K562 (cell line): ENCODE measurements at regions not wholly inside any gene's neighbourhood (a gene's known extent, or its start where the extent isn't known, plus 50 kb on each side); places are given as distances from the start of the nearest gene placed in this dataset.

Experiments
- ATAC-seq: fragments of 200-7000 bp; cut with Tn5 transposase; 3 replicates; pipeline ENCODE4 v1.9.1; 2020; ENCODE audit warnings: moderate library complexity
- BruUV-seq: library from RNA; stranded (reverse); fragments of 400-500 nt; replicated peaks from 2 replicates; lab custom pipeline; 2021; lab: Mats Ljungman, UMichigan
- CTCF ChIA-PET: fragments of 300-600 bp; formaldehyde crosslinking; extraction: SDS; loops from one replicate; lab custom pipeline; 2021; ENCODE audit warnings: low intra/inter-chr PET ratio; lab: Yijun Ruan, JAX
- POLR2A ChIA-PET: fragments of 300-600, 350-650 bp; sonication (Branson Sonifier 250); formaldehyde crosslinking; extraction: SDS; loops from one replicate; lab custom pipeline; 2021; ENCODE audit warnings: antibody characterized with exemption, inconsistent platforms; lab: Yijun Ruan, JAX
- DNase-seq, 4 experiments: peaks; one replicate each; pipeline versions ENCODE4 v3.0.0 to v3.0.0-alpha.2; 2011 to 2018; ENCODE audit warnings: low spot score in 3 of 4, mixed read lengths in 3 of 4; ENCODE audit errors: extremely low read depth in 1 of 4
- FAIRE-seq: peaks from 2 replicates; lab custom pipeline; 2011; peaks lifted over from hg19 to GRCh38; lab: Jason Lieb, UNC
- H2AFZ ChIP-seq: 2 replicates; pipeline ENCODE4 v1.6.0; 2011; ENCODE audit warnings: low read depth, low read length, control low read depth, inconsistent platforms
- H3K27ac ChIP-seq: fragments of 200-600 bp; 3 replicates; pipeline ENCODE4 v1.8.0; 2011; ENCODE audit warnings: low read depth, mild to moderate bottlenecking, control low read depth, inconsistent platforms, low read length, moderate library complexity, mixed read lengths; ENCODE audit errors: extremely low read depth
- H3K27me3 ChIP-seq, 2 experiments: fragments of 300-600 bp in 1 of 2; 2 replicates in 1 of 2; 3 replicates in 1 of 2; pipeline versions ENCODE4 v1.6.0 to v1.8.0; 2011; ENCODE audit warnings: inconsistent platforms in 2 of 2, low read length in 2 of 2, mild to moderate bottlenecking in 1 of 2, mixed read lengths in 1 of 2, moderate library complexity in 1 of 2; ENCODE audit not compliant: control insufficient read depth in 2 of 2, insufficient read depth in 2 of 2
- H3K36me3 ChIP-seq: fragments of 300-600 bp; 3 replicates; pipeline ENCODE4 v1.8.0; 2011; ENCODE audit warnings: mild to moderate bottlenecking, low read length, inconsistent platforms; ENCODE audit not compliant: control insufficient read depth, insufficient read depth
- H3K4me1 ChIP-seq, 2 experiments: fragments of 200-600 bp in 1 of 2; replicated peaks in 1 of 2; 2 replicates in 1 of 2; 3 replicates in 1 of 2; pipeline versions ENCODE4 v1.5.1 to v1.8.0; 2011; ENCODE audit warnings: inconsistent platforms in 2 of 2, low read length in 2 of 2, mild to moderate bottlenecking in 1 of 2, mixed read lengths in 1 of 2, moderate library complexity in 1 of 2; ENCODE audit not compliant: control insufficient read depth in 2 of 2, insufficient read depth in 2 of 2
- H3K4me2 ChIP-seq: 2 replicates; pipeline ENCODE4 v1.6.1; 2011; ENCODE audit warnings: low read length, control low read depth, inconsistent platforms, mixed read lengths; ENCODE audit not compliant: insufficient read depth
- H3K4me3 ChIP-seq: fragments of 200-600 bp; sonication (generic), shearing (Covaris generic); 2 replicates; pipeline ENCODE4 v1.5.1; 2016; ENCODE audit warnings: control low read depth, inconsistent platforms
- H3K79me2 ChIP-seq: fragments of 200-600 bp; 3 replicates; pipeline ENCODE4 v1.8.0; 2011; ENCODE audit warnings: low read length, inconsistent platforms; ENCODE audit not compliant: control insufficient read depth, insufficient read depth
- H3K9ac ChIP-seq, 2 experiments: 2 replicates each; pipeline versions ENCODE4 v1.6.0 to v1.6.1; 2011; ENCODE audit warnings: low read depth in 2 of 2, low read length in 2 of 2, control low read depth in 1 of 2, inconsistent platforms in 1 of 2, mild to moderate bottlenecking in 1 of 2, mixed read lengths in 1 of 2; ENCODE audit not compliant: insufficient read depth in 1 of 2
- H3K9me1 ChIP-seq: one replicate; pipeline ENCODE4 v1.6.0; 2011; ENCODE audit warnings: inconsistent platforms, mild to moderate bottlenecking, low read length, moderate library complexity; ENCODE audit not compliant: control insufficient read depth, insufficient read depth
- H3K9me3 ChIP-seq: replicated peaks from 2 replicates; pipeline ENCODE4 v1.5.1; 2011; ENCODE audit warnings: low read depth, low read length, inconsistent platforms; ENCODE audit not compliant: control insufficient read depth, insufficient read depth
- H4K20me1 ChIP-seq: replicated peaks from 2 replicates; pipeline ENCODE4 v1.6.1; 2011; ENCODE audit warnings: low read length, inconsistent platforms, mixed read lengths; ENCODE audit not compliant: control insufficient read depth, insufficient read depth
- MEF2A ChIP-seq: IDR thresholded peaks from 2 replicates; pipeline ENCODE4 v1.6.1; 2011; ENCODE audit warnings: low read depth, mild to moderate bottlenecking, low read length, moderate library complexity; ENCODE audit not compliant: control insufficient read depth
- ZNF3 ChIP-seq: fragments of 250-450 bp; sonication (Bioruptor Pico); IDR thresholded peaks from 2 replicates; pipeline ENCODE4 v1.5.0; 2021; ENCODE audit warnings: mild to moderate bottlenecking, moderate library complexity
- WGBS: fragments of 100-300 bp; shearing (Covaris generic); methylation state at CpG from one replicate; pipeline ENCODE4 v1.1.6; 2016; ENCODE audit warnings: low coverage, mixed read lengths; ENCODE audit not compliant: insufficient coverage; ENCODE audit errors: missing lambda C conversion rate; 5-methylcytosine and 5-hydroxymethylcytosine counted together
- in situ Hi-C: fragments of 300-500 bp; cut with MboI; formaldehyde crosslinking; loops from 4 replicates; pipeline ENCODE4 v1.15.0; 2018; ENCODE audit warnings: inconsistent platforms, mixed read lengths
- intact Hi-C: fragments of 100-400 bp; cut with micrococcal nuclease; formaldehyde crosslinking; loops from 2 replicates; pipeline ENCODE4 v1.14.2; 2022
- TF ChIP-seq, protein P1 (sequence below): fragments of 450-650 bp; conservative IDR thresholded peaks from 2 replicates; pipeline ENCODE4 v1.6.1; 2016; ENCODE audit warnings: missing genetic modification characterization, low read depth, mild to moderate bottlenecking, control low read depth, missing compliant biosample characterization
- TF ChIP-seq, protein P2 (sequence below): fragments of 450-650 bp; IDR thresholded peaks from 2 replicates; pipeline ENCODE4 v1.6.1; 2017; ENCODE audit warnings: mild to moderate bottlenecking, moderate library complexity

DNA sequence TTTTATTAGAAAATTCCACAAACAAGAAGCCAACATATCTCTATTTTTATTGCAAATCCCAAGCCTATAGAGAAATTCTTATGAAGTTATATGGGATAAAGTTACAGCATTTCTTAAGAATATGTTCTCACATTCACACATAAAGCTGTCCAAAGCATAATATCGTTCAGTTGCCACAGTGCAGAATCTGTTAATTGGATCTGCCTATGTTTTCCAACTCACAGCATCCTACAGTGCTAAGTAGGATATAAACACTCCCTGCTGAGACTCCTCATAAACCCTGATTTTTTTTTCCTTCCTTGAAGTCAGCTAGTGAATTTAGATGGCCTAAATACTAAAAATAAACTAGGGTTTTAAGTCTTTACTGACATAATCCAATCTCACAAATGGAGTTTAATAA, 307.9 kb downstream of the PDGFC start:
- no peak for ATAC-seq
- Histone ChIP-seq H3K9me3 (0 out of 2 replicates have a peak, but pooled peaks cover 2% of the 10 kb centered on the region), H3K79me2 (no peaks in the 10 kb centered on the region), H3K36me3 (no peaks in the 10 kb centered on the region), H3K4me2 (no peak overlapping the region), H3K9ac (no peak overlapping the region), H2AFZ (no peak overlapping the region), H3K9me1 (no peaks in the 10 kb centered on the region), H3K27ac (no peak overlapping the region), H3K4me3 (no peak overlapping the region), H4K20me1 (no peaks in the 10 kb centered on the region), H3K27me3 (no peaks in the 10 kb centered on the region), H3K4me1 (no peaks in the 10 kb centered on the region)
- ChIA-PET CTCF (no interaction called here), POLR2A (no interaction called here)
- DNase-seq: no peak
- in situ Hi-C loops (no loop called here), intact Hi-C loops (no loop called here)
- FAIRE-seq: no peak
- TF ChIP-seq, protein P1, sequence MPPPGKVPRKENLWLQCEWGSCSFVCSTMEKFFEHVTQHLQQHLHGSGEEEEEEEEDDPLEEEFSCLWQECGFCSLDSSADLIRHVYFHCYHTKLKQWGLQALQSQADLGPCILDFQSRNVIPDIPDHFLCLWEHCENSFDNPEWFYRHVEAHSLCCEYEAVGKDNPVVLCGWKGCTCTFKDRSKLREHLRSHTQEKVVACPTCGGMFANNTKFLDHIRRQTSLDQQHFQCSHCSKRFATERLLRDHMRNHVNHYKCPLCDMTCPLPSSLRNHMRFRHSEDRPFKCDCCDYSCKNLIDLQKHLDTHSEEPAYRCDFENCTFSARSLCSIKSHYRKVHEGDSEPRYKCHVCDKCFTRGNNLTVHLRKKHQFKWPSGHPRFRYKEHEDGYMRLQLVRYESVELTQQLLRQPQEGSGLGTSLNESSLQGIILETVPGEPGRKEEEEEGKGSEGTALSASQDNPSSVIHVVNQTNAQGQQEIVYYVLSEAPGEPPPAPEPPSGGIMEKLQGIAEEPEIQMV (tag): no peak
- TF ChIP-seq MEF2A: no peak
- no peak for TF ChIP-seq ZNF3
- TF ChIP-seq, protein P2, sequence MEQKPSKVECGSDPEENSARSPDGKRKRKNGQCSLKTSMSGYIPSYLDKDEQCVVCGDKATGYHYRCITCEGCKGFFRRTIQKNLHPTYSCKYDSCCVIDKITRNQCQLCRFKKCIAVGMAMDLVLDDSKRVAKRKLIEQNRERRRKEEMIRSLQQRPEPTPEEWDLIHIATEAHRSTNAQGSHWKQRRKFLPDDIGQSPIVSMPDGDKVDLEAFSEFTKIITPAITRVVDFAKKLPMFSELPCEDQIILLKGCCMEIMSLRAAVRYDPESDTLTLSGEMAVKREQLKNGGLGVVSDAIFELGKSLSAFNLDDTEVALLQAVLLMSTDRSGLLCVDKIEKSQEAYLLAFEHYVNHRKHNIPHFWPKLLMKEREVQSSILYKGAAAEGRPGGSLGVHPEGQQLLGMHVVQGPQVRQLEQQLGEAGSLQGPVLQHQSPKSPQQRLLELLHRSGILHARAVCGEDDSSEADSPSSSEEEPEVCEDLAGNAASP: no peak
- 0% methylated on average over 1 of the region's 1 CpG for WGBS
- no TSS peak for BruUV-seq
